HG03354 (cell line): ENCODE measurements at regions not wholly inside any gene's neighbourhood (a gene's known extent, or its start where the extent isn't known, plus 50 kb on each side); places are given as distances from the start of the nearest gene placed in this dataset.
A peak's percentile ranks its signal among the peaks of the same experiment; 100 is the strongest.
"Not testable (repeated sequence)": the region's sequence is repeated elsewhere in the genome, so short reads cannot be mapped to it uniquely, and the experiment has no call there.

ENCODE experiments used
- ATAC-seq: cut with Tn5 transposase; IDR thresholded peaks from one replicate; pipeline ENCODE4 v1.9.1; 2021; ENCODE audit warnings: mild to moderate bottlenecking; ENCODE audit not compliant: unreplicated experiment, poor library complexity, severe bottlenecking

DNA sequence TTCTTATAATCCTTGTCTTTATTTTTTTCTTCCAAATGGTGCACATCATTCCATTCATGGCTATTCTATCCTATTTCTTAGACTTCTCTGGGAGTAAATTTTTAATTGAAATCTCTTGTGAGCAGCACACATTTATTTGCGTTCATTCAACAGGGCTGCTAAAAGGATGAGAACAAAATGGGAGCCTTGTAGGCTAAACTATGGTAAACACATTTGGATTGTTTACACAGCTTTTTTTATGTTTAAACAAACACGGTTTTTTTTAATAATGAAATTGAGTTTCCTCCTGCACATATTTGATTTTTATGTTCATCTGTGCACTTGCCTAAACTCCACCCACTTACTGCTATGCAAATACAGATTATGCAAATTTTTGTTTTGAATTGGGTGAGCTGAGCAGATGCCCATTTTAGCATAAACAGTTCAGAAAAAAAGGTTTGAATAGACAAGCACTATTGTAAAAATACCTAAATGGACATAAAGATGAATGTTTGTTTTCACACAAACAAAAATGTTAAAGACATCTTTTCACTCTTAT, 92.0 kb downstream of the OLIG3 start:
- ATAC-seq, result no peak

DNA sequence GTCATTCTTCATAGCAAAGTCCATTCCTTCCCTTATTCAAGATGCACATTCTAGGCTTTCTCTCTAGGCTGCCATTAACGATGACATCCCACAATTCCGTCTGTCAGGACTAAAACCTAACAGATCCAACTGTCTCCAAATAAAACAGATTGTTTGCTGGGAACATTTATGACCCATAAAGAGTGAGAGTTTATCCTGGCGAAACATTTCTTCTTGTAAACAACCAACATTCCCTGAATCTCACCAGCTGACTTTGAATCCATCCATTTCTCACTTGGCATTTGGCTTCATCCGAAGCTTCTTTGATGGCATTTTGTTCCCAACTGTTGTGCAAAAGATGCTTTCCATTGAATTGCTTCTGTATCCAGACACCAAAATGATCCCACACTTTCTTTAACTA, 93.1 kb downstream of the OLIG3 start:
- no peak for ATAC-seq

DNA sequence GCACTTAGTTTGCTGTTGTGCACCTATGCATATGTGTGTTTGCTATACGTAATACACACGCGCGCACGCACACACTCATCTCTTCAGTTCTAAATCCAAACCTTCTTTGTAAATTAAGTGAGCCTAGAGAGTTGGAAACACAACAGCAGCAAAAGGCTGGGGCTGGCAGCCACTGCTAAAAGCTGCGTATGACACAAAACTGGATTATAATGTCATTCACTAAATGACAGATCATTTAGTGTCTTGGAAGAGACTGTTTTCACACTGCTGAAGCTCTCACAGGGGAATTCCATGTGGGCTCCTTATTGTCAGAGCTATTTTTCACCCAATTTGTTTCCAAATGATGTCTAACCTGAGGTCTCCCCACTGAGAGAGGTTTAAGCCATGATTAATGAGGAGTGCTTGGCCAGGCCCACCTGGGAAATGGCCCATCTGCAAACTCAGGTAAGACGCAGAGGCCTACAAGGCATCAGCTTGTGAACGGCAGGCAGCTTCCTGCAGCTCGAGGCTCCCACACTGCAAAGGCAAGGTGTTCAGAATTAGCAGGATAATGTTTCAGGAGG, 94.2 kb downstream of the OLIG3 start:
- no peak for ATAC-seq

DNA sequence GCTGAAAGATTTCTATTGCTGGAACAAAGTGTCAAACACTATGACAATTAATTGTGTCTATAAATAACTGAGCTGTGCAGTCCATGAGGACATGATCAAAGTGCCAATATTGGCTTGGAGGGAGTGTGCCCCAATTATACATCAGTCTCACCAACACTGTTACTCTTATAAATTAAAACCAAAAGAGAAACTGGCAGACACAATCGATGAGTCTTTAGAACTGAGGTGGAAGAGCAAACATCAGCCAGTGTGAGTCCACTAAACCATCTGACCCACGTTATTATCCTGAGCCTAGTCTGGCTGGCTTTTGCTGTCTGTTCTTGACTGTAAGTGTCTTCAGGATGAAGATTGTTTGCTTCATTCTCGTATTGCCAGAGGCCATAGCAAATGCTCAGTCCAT, 98.9 kb downstream of the OLIG3 start:
- no peak for ATAC-seq

DNA sequence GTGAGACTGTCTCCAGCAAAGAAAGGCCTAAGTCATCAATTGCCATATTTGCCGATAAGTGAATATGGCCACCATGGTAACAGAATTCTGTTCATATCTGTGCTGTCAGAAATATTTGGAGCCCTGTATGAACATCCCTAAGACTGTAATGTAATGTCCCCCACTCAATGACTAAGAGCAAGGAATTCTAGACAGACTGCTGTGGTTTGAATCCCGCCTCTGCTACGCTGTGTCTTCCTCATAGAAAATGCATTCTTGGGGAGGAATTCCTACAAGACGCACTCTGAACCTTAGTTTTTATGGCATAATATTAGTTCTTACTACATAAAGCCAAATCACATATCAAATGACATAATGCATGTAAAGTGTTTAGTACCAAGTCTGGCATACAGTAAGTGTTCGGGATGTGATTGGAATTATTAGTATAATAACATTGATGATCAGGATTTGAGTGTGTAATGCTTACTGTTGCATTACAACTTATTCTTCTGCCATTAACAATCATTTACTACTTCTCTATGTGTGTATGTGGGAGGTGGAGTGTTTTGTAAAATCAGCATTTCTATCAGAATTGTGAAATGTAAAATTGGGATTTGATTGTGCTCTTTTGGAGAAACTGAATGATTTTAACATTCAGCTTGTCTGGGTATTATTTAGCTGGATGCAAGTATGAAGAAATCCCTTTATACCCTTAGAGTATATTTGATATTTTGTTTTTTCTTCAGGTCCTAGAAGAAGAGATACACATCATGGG, 103.0 kb downstream of the OLIG3 start:
- ATAC-seq, result no peak

DNA sequence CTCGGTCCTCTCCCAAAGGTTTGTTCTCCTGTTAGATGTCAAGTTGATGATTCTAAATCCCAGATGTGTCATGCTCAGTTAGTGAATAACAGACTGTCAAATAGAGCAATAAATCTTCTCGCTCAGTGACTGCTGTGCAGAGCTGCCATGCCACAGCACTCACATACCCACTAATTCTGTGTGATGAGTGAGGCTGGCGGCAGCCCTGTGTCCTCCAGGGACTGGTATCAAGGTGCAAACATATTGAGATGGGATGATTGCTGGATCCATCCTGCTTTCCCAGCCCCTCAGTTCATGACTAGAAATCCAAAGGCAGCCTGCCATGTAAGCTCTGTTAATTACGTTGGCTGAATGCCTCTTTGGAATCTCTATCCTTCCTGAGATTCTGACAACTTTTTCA, 103.9 kb downstream of the OLIG3 start:
- no peak for ATAC-seq

DNA sequence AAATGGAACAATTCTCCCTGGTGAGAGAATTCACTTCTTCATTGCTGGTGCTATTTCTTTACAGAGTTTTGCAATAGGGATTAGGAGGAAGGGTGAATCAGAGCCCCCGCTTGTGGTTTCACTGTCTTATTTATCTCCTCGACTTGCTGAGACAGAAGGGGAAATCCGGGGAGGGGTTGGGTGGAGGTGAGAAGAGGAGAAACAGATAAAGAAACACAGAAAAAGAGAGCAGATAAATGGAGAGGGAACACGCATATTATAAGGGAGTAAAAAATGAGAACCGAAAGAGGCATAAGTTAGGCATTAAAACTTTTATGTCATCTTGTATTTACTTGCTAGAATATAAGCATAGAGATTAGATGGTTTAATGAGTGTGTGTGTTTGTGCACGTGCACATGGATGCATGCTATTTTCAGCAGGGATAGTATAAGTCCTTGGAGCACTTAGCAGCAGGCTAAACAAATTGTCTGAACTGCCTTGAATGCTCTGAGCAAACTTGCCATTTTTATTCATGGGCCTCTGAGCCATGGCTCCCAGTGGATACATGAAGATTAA, 105.0 kb downstream of the OLIG3 start:
- ATAC-seq, result peak; percentile 71

DNA sequence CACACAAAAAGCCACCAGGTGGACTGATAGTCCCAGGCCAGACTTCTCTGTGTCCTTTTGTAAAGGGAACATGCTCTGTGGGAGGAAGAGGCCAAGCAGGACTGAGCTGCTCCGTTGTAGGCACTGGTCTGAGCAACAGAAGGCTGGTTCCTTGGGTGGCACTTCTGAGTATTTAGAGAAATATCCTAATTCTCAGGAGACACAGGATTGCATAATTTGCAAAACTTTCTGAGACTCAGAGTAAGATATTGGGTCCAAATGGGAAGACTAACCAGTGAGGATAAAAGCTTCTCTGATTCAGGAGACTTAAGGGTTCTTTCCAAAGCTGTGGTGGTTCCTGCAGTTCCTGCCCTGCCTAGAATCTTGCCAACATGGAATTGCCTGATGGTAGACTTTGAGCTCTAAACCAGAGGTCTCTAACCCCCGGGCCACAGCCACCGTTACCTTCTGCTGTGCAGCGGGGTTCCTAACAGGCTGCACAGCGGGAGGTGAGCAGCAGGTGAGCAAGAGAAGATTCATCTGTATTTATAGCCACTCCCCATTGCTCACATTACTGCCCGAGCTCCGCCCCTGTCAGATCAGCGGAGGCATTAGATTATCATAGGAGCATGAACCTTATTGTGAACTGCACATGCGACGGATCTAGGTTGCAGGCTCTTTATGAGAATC, 107.0 kb downstream of the OLIG3 start:
- no peak for ATAC-seq

DNA sequence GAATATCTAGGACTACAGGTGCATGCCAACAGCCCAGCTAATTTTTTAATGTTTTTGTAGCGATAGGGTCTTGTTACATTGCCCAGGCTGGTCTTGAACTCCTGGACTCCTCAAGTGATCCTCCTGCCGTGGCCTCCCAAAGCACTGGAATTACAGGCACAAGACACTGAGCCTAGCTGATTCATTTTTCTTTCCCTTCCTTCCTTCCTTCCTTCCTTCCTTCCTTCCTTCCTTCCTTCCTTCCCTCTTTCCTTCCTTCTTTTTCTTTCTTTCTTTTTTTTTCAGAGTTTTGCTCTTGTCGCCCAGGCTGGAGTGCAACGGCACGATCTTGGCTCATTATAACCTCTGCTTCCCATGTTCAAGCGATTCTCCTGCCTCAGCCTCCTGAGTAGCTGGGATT, 110.9 kb downstream of the OLIG3 start:
- ATAC-seq, result not testable (repeated sequence)

DNA sequence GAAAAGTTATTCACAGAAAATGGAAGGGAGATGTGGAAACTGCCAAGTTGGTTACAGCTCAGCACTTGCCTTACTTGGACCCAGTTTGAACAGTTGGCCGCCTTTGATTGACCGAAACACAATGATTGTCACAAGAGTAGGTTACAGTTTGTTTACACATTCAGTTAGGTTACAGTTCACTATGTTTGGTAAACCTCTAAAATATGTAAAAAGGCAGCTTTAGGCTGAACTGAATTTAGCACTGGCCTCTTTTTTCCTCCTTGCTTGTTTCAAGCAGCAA, 116.2 kb downstream of the OLIG3 start:
- ATAC-seq, result no peak

DNA sequence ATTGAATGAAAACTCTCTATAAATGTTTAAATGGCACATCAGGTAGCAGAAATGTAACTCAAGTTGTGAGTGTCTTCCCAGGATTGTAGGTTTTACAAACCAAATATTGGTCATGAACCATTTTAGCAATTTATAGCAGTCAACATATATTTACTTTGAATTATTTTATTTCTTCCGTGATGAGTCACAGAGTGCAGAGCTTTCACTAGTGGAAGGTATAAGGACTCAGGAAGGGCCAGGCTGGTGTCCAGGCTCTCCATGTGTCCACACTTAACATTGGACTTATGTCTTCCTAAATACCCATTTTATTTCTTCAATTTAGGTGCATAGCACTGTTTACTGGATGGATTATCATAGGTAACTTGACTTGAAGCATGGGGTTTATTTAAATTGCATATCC, 120.9 kb downstream of the OLIG3 start:
- ATAC-seq, result no peak

DNA sequence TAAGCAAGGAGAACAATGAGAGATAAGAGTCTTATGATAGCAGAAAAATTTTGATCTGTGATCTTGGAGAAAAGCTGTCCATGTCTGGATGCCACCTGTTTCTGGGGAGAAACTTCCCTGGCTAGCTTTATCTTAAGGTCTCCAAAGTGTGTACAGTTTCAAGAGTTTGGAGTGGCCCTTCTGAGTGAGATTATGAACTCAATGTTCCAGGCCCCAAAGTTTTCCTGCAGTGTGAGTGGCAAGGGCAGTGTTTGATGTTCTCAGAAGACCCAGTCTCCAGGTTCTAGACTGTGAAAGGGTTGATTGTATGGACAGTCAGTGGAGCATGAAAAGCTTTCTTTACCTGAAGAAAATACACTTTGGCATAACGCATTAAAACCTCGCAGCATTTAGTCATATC, 121.7 kb downstream of the OLIG3 start:
- ATAC-seq, result no peak

DNA sequence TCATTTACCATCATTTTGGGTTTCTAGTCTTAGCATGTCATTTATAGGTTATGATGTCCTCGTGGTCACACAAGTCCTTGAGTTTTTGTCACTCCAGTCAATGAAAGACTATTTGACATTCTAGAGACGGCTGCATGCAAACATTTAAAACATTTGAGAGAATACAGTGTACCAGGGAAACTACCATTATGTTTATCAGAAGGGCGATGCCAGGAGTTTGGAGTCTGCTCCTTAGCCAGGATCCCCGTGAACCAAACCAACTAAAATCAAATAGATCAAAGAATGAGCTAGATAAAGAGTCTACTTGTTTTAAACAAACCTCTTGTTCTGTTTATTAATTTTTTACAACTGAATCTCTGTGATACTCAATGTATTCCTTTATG, 122.6 kb downstream of the OLIG3 start:
- ATAC-seq, result no peak

DNA sequence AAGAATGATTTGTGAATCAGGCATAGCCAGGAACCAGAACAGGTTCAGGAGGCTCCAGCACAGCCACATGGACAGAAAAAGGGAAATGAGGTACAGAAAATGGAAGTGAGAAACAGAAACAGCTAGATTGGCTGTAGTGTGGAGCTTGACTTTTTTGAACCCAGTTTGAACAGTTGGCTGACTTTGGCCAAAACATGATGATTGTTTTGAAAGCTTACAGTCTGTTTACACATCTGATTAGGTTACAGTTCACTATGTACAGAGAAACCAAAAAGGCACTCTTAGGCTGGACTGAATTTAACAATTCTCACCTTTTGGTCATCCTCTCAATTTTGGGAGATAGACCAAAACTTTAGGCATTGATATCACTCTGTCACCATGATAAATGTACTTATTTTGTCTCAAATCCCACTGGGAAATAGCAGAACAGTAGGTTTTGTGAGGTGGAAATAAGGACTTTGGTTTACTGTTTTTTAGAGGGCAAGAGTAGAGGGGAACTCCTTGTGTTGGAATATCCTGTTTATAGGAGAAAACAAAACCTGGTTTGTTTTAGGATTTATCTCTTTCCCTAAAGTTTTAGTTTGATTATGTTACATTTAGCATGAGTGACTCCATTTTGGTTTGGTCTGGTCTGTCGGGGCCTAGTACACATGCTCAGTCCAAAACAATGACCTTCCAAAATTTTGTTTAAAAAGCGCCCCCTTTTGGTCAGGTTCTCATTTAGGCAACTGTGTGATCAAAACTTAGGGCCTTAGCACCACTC, 123.1 kb downstream of the OLIG3 start:
- ATAC-seq, result peak; percentile 79

DNA sequence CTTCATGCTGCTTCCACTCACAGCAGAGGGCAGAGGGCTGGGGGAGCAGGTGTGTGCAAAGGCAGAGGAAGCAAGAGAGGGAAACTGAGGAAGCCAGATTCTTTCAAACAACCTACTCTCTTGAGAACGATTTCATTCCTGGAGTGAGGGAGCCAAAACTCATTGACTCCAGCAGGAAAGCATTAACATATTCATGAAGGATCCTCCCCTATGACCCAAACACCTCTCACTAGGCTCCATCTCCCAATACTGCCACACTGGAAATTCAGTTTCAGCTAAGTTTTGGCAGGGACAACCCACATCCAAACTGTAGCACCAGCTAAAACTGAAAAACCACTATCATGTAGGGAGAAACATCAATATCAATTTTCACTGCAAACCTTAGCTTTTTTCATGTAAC, 125.1 kb downstream of the OLIG3 start:
- ATAC-seq, result no peak

DNA sequence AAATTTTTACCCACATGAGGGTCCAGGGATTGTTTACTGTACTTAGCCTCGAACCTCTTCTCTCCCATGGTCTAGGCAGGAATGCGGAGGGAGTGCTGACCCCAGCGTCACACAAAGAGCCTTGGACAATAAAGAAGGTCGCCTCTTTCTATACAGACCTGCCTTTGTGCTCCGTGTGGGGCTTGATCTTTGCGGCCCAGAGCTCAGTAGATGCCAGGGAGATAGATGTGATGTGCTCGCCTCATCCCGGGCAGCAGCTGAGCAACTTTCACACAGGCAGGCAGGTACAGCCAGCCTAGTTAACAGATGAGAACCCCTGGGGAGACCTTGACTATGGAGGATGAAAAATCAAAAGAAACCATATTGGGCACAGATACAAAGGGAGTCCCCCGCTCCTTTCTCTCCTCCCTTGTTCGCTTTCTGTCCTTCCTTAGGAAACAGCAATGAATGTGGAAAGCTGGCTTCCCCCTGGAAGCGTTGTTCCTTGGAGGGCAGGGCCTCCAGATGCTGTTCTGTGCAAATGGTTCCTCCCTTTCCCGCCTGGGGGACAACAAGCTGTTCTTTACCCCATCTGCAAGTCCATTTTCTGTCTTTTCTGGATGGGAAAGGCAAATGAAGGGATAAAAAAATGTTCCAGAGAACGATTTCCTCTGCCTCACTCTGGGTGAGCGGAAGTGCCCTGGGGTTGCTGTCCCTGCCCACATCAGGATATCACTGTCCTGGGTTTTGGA, 128.3 kb downstream of the OLIG3 start:
- no peak for ATAC-seq

DNA sequence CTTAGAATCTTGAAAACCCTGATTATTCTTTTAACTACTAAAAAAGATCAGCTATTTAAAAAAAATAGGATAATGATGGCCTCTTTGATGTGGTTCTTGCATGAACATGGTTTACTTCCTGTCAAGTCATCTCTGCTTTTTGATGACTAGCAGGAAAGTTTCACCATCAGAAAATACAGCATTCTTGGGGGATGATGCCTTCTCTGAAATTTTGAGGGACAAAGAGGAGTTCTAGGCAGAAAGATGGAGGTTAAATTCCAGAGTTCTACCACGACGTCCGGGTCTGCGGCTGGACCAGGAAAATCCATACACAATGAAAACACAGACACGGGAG, 130.4 kb downstream of the OLIG3 start:
- no peak for ATAC-seq

DNA sequence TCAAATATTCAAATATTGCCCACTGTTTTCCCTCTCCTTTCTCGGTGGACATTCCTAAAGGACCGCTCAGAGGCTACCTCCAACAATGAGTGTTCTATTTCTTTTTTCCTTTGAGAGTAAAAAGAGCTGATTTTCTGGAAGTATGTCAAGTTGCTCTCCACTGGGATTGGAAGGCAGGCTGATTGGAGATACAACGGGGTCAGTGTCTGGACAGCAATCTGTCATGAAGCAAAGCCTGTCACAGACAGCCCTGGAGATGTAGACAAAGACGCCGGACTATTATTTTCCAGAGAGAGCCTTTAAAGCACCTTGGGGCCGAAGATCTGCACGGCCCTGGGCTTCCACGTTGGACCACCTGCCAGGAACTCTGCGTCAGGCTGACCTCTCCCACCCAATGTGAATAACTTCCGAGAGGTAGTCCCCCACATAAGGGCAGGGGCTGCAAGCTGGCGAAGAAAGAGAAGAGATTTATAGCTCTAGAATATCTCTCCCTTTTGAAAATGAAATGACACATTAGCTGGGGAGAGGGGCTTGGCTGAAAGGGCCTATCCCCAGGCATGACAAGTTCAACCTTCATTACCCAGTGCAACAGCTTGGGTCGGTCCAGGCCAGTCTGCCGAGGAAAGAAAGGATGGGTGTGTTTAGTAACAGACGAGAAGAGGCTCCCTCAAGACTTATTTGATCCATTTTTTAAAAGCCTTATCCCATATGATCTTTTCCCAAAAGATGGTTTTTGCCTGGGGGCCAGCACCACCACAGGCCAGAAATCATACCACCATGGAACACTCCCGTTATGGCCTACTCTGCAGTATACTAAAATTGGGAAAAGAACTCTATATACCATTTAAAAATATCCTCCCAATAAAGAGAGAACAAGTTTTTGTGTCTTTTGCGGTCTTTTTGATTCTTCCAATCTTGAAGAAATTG, 131.1 kb downstream of the OLIG3 start:
- no peak for ATAC-seq

DNA sequence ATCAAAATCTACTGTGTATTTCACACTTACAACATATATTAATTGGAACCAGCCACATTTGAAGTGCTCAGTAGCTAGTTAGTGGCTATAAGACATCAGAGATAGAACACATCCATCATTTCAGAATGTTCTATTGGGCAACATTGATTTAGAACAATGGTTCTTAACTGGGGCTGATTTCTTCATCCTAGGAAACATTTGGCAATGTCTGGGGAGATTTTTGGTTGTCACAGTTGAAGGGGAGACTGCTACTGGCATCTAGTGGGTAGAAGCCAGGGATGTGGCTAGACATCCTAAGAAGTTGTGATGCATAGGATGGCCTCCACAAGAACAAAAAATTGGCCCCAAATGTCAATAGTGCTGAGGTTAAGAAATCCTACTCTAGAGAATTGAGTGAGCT, 132.5 kb downstream of the OLIG3 start:
- no peak for ATAC-seq
